T47D (cell line): ENCODE measurements at regions not wholly inside any gene's neighbourhood (a gene's known extent, or its start where the extent isn't known, plus 50 kb on each side); places are given as distances from the start of the nearest gene placed in this dataset.
A peak's percentile ranks its signal among the peaks of the same experiment; 100 is the strongest.

Experiments used
- DNase-seq, 2 experiments: peaks; one replicate each; pipeline versions ENCODE4 v3.0.0 to v3.0.0-alpha.2; 2011 to 2012; ENCODE audit warnings: low read depth in 1 of 2, low spot score in 1 of 2
- JUND ChIP-seq: IDR thresholded peaks from 2 replicates; pipeline ENCODE4 v1.6.1; 2012; ENCODE audit warnings: low read depth
- in situ Hi-C: cut with HindIII; loops from 2 replicates; pipeline ENCODE4 v1.10.0; 2016; ENCODE audit warnings: low sequenced_read_pairs, low pct_unique_long_range_greater_than_20kb

DNA sequence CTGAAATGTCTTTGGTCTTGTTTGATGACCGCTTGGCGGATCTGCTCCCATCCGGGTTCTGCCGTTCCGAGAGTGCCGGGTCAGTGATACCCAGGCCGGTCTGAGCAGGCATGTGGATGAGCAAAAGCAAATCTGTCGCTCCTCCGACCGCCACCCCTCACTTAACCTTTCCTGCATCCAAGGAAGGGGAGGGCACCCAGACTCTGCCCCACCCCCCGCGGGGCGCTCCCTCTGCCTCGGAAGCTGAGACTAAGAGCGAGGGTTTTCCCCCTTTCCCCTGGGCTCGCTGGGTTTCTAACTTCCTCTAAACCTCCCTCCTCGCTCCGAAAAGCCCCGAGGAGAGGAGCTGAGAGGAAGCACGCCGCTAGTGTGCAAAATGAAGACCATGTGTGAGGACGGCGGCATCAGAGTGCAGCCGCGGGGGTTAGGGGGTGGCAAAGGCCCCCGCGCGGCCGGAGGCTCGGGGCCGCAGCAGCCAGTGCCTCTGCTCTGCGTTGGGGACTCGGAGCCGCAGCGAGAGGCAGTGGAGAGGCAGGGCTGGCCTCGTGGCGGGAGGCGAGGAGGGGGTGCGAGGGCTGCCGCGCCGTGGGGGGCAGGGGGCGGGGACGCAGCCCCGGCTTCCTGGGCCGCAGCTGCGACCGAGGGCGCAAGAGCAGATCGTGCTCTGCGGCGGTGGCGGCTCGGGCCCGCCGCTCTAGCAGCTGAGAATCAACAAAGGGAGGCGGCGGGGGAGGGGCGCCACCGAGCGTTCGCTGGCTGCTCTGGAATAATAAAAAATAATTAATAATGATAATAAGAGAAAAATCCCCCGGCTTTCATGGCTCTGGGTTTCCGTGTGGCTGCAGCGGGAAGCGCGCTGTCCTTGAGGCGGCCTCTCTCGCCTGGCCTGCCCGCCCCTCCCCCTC, 55.8 kb upstream of the BCOR start:
- no peak for TF ChIP-seq JUND
- peak in 1 of 2 experiments; percentile 45 for DNase-seq
- in situ Hi-C loops = no loop called here

DNA sequence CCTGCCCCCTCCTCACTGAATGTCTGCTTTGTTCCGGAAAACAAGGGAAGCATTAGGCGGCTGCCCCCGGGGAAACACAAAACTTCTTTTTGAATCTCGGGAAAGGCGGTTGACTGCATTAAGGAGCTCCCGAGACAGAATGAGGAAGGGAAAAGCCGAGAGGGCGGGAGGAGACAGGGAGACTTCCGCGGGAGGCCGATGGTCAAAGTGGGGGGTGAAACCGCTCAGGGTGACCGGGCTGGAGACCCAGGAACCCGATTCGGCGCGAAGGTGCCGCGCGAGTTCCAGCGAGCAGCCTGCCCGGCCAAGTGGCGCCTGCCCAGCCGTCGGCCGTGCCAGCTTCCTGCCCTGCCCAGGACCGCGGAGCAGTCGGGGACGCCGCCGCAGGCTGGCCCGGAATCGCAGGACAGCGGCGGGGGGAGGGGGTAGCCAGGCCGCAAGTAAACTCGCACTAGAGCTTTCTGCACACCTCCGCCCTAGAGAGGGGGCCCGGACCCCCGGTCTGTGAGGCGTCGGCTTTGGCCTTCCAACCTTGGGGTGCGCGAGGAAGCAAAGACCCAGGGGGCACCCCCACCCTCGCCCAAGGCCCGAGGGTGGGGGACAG, 55.1 kb upstream of the BCOR start:
- in situ Hi-C loops = no loop called here
- DNase-seq = peak; percentile 55 to 78
- no peak for TF ChIP-seq JUND

DNA sequence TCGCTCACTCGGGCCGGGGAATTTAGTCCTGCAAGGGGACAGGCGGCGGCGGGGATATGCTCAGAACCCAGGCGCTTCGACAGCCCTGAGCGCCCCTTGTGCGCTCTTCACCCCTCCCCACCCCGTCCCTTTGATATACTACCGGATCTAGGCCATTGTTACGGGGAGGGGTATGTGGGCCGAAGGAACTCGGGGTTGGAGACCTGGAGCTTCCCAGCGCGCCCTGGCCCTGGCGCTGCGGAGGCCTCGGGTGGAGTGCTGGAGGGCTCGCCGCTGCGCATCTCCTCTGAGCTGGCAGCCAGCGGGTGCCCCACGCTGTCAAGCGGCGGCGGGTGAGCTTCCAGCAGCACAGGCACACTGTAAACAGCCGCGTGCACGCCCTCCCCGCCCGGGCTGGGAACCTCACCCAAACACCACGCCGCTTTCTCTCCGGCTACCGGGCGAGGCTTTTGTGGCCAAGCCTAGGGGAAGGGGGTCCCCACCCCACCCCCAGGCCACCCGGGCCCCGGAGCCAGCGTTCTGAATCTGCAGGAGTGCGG, 54.5 kb upstream of the BCOR start:
- DNase-seq = peak; percentile 44 to 63
- no peak for TF ChIP-seq JUND
- in situ Hi-C loops = no loop called here

DNA sequence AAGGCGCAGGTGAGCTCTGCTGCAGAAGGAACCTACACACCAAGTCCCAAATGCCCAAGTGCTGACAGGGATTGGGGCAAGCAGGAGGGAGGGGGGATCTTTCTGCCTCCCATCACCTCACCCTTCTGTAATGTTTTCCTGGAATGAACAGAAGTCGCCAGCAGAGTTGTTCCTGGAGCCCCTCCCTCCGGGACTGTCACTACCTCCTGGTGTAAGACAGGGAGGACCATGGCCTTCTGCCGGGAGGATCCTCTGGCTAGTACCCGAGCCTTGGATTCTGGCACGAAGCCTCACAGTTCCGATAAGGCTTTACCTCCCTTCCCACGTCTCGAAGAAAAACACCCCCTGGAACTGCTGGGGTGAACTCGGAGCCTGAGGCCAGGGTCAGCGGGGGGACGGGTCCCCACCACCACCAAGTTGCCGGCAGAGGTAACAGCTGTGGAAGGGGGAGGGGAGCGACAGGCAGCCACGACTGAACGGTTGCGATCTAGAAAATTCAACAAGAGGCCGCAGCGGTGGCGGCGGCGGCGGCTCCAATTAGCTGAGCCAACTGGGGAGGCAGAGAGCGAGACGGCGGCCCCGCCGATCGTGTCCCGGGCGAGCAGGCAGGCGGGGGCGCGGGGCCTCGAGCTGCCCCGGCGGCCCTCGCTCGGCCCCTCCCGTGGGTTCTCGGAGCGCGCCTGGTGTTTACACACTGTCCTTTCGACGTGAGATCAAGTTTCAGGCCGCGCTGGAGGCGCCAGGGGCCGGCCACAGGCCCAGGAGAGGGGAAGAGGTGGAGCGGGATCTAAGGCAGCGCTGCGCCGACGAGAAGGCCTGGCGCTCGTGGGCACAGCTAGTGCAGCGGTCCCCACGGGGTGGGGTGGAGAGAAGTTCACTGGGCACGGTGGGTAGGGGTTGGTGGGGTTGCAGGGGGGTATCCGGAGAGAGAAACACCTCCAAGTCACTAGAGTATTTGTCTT, 53.7 kb upstream of the BCOR start:
- DNase-seq = no peak
- in situ Hi-C loops = no loop called here
- TF ChIP-seq JUND = no peak

DNA sequence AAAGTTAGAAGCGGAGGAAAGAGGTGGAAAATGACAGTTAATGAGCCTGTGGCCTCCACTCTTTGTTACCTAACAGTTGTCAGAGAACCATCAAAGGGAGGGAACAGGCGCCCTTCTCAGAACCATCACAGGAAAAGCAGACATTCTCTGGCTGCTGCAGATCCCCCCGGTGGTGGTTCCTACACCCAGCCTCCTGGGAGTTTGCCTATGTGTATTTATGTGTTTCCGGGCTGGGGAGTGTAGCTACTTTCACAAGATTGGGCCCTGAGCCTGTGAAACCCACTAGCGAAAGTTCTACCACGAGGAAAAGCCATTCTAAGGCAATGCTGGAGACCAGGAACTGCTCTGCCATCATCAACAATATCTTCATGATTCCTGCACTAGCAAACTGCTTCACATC, 52.7 kb upstream of the BCOR start:
- in situ Hi-C loops = no loop called here
- no peak for TF ChIP-seq JUND
- DNase-seq = no peak

DNA sequence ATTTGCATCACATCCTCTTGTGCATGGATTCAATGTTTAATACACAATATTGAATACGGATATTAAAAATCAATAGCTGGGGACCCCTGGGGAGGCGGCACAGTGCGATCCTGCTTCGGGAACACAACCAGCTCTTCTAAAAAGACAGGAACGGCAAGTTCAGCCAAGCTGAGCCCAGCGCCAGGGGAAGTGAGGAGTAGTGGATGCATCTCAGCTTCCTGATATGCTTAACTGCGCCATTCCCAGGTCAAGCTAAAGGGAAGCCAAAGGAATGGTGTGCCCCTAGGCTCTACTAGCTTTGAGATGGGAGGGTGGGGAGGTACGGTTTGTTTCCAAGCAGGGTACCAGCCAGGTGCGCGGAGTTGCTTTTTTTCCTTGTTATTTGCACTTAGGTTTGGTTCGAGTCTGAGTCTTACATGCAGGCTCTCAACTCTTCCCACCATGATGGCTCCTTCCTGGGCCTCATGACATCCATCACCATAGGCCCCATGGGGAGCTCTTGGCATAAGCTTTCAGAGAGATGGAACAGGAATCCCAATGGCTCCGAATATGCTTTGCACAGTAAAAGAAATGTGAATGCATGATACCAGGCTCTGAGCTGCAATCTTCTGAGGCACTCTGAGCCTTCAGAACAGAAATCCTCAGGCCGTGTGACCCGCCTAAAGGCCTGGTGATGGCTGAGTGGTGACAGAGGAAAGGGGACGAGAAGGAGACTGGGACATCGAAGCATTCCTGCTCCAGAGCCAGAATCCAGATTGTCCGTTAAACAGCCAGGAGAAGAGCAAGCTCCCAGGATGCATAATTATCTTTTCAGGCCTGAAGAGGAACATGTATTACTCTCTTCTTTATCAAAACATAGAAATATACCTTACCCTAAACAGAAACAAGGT, 51.8 kb upstream of the BCOR start:
- DNase-seq = no peak
- TF ChIP-seq JUND = no peak
- in situ Hi-C loops = no loop called here

DNA sequence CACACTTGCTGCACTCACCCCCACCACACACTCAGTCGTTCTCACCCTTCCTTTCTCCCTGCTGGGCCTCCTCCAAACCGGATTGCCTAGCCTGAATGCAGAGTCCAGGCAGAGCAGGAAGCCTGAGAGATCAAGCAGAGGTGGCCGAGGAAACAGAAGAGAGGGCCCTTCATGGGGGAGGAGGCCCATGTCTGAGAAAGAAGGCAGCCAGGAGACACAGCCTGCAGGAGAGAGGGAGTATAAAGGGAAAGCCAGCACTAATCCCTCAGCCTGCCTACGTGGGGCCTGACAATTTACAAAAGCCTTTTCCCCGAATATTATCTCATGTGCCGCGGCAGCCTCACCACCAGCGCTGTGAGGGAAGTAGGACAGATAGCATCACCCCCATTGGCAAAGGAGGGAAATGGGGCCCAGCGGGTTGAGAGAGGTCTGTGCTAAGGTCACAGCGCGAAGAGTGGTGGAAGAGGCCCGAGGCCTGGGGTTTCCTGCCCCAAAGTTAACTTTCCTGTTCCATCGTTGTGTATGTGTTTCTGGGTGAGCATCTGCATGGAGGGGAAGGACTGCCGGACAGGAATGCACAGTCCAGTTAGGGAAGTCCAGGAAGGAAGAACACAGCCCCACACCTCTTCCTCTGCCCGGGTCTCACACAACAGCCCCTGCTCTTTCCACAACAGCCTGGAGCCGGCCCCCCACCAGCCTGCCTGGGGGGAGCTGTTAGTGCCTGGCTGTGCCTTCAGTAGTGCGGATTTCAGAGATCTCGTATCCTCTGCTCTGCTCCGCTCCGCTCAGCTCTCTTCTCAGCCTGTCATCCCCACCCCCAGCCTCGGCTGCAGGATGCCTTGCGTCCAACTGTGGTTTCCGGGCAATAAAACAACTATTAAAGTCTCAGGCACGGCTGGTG, 50.9 kb upstream of the BCOR start:
- TF ChIP-seq JUND = no peak
- in situ Hi-C loops = no loop called here
- DNase-seq = peak in 1 of 2 experiments; percentile 45

DNA sequence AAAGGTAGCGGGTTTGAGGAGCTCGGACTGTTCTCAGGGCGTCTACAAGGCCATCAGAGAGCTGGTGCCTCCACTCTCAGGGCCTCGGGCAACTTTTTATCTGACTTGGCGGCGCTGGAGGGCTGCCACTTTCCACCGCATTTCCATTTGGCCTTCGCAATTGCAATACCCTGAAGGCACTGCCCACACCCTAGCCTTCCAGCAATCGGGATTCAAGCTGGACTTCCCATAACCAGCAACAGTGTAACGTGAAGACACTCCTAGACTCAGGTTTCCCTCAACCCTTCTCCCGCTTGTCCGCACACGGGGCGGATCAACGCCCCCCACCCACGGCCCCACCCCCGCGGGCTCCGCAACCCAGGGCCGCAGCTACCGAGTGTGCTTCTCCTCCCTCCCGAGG, 50.2 kb upstream of the BCOR start:
- no peak for DNase-seq
- TF ChIP-seq JUND = no peak
- in situ Hi-C loops = no loop called here
